Spleen (tissue), 11 donors: ENCODE measurements at regions not wholly inside any gene's neighbourhood (a gene's known extent, or its start where the extent isn't known, plus 50 kb on each side); places are given as distances from the start of the nearest gene placed in this dataset.
"Not testable (repeated sequence)": the region's sequence is repeated elsewhere in the genome, so short reads cannot be mapped to it uniquely, and the experiment has no call there.

Experiments
- DNase-seq: peaks from one replicate; pipeline ENCODE4 v3.0.0-alpha.2; 2020
- H3K27ac ChIP-seq, 8 donors: fragments of 200-600 bp; sonication (generic) in 7 of 8; 1 replicate in 4 of 8; 2 replicates in 4 of 8; pipeline versions ENCODE4 v1.5.0 to v1.8.0; 2016 to 2021; ENCODE audit warnings: inconsistent platforms in 4 of 8, mild to moderate bottlenecking in 4 of 8, moderate library complexity in 1 of 8
- H3K27me3 ChIP-seq, 7 donors: fragments of 200-600 bp; sonication (generic) in 6 of 7; replicated peaks in 1 of 7; 1 replicate in 4 of 7; 2 replicates in 3 of 7; pipeline versions ENCODE4 v1.5.0 to v1.8.0; 2016 to 2021; ENCODE audit warnings: inconsistent platforms in 3 of 7, mild to moderate bottlenecking in 1 of 7
- H3K36me3 ChIP-seq, 6 donors: fragments of 200-600 bp; sonication (generic) in 5 of 6; 1 replicate in 4 of 6; 2 replicates in 2 of 6; pipeline versions ENCODE4 v1.5.0 to v1.8.0; 2016 to 2021; ENCODE audit warnings: inconsistent platforms in 2 of 6
- H3K4me1 ChIP-seq, 6 donors: fragments of 200-600 bp; sonication (generic) in 5 of 6; 1 replicate in 3 of 6; 2 replicates in 3 of 6; pipeline versions ENCODE4 v1.5.0 to v1.8.0; 2016 to 2021; ENCODE audit warnings: inconsistent platforms in 3 of 6
- H3K4me3 ChIP-seq, 8 donors: fragments of 200-600 bp; sonication (generic) in 7 of 8; 1 replicate in 4 of 8; 2 replicates in 4 of 8; pipeline versions ENCODE4 v1.5.0 to v1.8.0; 2016 to 2021; ENCODE audit warnings: inconsistent platforms in 4 of 8, mild to moderate bottlenecking in 4 of 8, moderate library complexity in 2 of 8
- H3K9me3 ChIP-seq, 8 donors: fragments of 200-600 bp; sonication (generic) in 7 of 8; 1 replicate in 4 of 8; 2 replicates in 4 of 8; pipeline versions ENCODE4 v1.5.0 to v1.8.0; 2016 to 2021; ENCODE audit warnings: inconsistent platforms in 4 of 8
- CTCF ChIP-seq, 11 experiments: fragments of 200-600 bp in 7 of 11; fragments of 450-650 bp in 4 of 11; sonication (generic) in 4 of 11; IDR thresholded peaks in 8 of 11; conservative IDR thresholded peaks in 3 of 11; 1 replicate in 7 of 11; 2 replicates in 4 of 11; pipeline versions ENCODE4 v1.4.0 to v1.8.0; 2016 to 2021; ENCODE audit warnings: antibody characterized with exemption in 11 of 11, inconsistent platforms in 4 of 11, mild to moderate bottlenecking in 1 of 11
- POLR2A ChIP-seq, 3 donors: fragments of 450-650 bp; IDR thresholded peaks; one replicate each; pipeline ENCODE4 v1.5.1; 2017; ENCODE audit warnings: antibody characterized with exemption in 3 of 3, mild to moderate bottlenecking in 1 of 3
- POLR2AphosphoS5 ChIP-seq, 3 donors: sonication (generic); formaldehyde crosslinking; IDR thresholded peaks; one replicate each; pipeline ENCODE4 v1.5.1; 2017; ENCODE audit warnings: antibody characterized with exemption in 3 of 3
- WGBS, 5 donors: extraction: QIAGEN DNeasy Blood & Tissue Kit in 3 of 5; methylation state at CpG; one replicate each; pipeline versions ENCODE4 v1.1.5 to v1.1.7; 2013 to 2018; 5-methylcytosine and 5-hydroxymethylcytosine counted together
- intact Hi-C: fragments of 100-400 bp; cut with DNase I; formaldehyde crosslinking; loops from one replicate; pipeline ENCODE4 v1.15.0; 2023; ENCODE audit warnings: low total_unique reads
- donor health status: healthy with polysubstance abuse.
- donor health status: DM: no; HTN: no; CAD: no; lungs with moderate emphysema.
- donor health status: DM: no; HTN: no; CAD: no.
- donor health status: Bipolar disorder and iron deficiency.
- donor health status: healthy.
- donor health status: DM: no; HTN: no; CAD: no.
- donor health status: DM: yes; HTN: yes; CAD: no.

- H3K27ac ChIP-seq, result no peak overlapping the region
- H3K9me3 ChIP-seq, result peaks cover 0 to 6% (median 0%) of the 10 kb centered on the region in 8 donors
- H3K27me3 ChIP-seq, result no peaks in the 10 kb centered on the region
- no peak for DNase-seq
- WGBS, 5 donors, result 86 to 100% (median 89%) methylated on average over 1 of the region's 1 CpG
- intact Hi-C loops, result no loop called here
- TF ChIP-seq POLR2AphosphoS5 (IDR thresholded peaks at IDR 0.05), result no peak
- TF ChIP-seq CTCF (IDR thresholded peaks at IDR 0.05 in 8 of 11, conservative IDR thresholded peaks at IDR 0.05 in 3 of 11), result no peak
- no peak for TF ChIP-seq POLR2A (IDR thresholded peaks at IDR 0.05)
- H3K4me1 ChIP-seq, result no peaks in the 10 kb centered on the region
- H3K4me3 ChIP-seq, result no peak overlapping the region
- no peaks in the 10 kb centered on the region for H3K36me3 ChIP-seq
Observed at GRCh38 chr7:115558161-115558560, 472.4 kb downstream of the TFEC start.

GRCh38 chr7:115557296-115557695 is 473.3 kb downstream of the TFEC start:
- H3K36me3 ChIP-seq, intact Hi-C loops, DNase-seq: not testable (repeated sequence)

GRCh38 chr7:115552766-115553165 is 477.8 kb downstream of the TFEC start:
- no peaks in the 10 kb centered on the region for H3K4me1 ChIP-seq
- peaks cover 0 to 6% (median 0%) of the 10 kb centered on the region in 8 donors for H3K9me3 ChIP-seq
- no peak overlapping the region for H3K27ac ChIP-seq
- TF ChIP-seq POLR2AphosphoS5 (IDR thresholded peaks at IDR 0.05) (no peak), CTCF (IDR thresholded peaks at IDR 0.05 in 8 of 11, conservative IDR thresholded peaks at IDR 0.05 in 3 of 11) (no peak), POLR2A (IDR thresholded peaks at IDR 0.05) (no peak)
- H3K36me3 ChIP-seq, result no peaks in the 10 kb centered on the region
- H3K27me3 ChIP-seq, result no peaks in the 10 kb centered on the region
- intact Hi-C loops, result no loop called here
- H3K4me3 ChIP-seq, result no peak overlapping the region
- WGBS, 5 donors, result 68 to 93% (median 80%) methylated on average over 4 of the region's 4 CpGs
- DNase-seq, result no peak

More at GRCh38 chr7:115557296-115557695, 473.3 kb downstream of the TFEC start:
- H3K4me1 ChIP-seq, H3K27me3 ChIP-seq, H3K27ac ChIP-seq, H3K9me3 ChIP-seq, H3K4me3 ChIP-seq: not testable (repeated sequence)
- WGBS, 5 donors, result 78 to 95% (median 85%) methylated on average over 2 of the region's 2 CpGs

GRCh38 chr7:115549910-115550309 is 480.7 kb downstream of the TFEC start:
- Histone ChIP-seq H3K9me3 (no peaks in the 10 kb centered on the region), H3K27ac (no peak overlapping the region), H3K4me1 (no peaks in the 10 kb centered on the region), H3K36me3 (no peaks in the 10 kb centered on the region), H3K4me3 (no peak overlapping the region), H3K27me3 (no peaks in the 10 kb centered on the region)
- no peak for TF ChIP-seq POLR2AphosphoS5 (IDR thresholded peaks at IDR 0.05)
- no peak for TF ChIP-seq CTCF (IDR thresholded peaks at IDR 0.05 in 8 of 11, conservative IDR thresholded peaks at IDR 0.05 in 3 of 11)
- no peak for TF ChIP-seq POLR2A (IDR thresholded peaks at IDR 0.05)
- no peak for DNase-seq
- intact Hi-C loops, result no loop called here
- WGBS, 5 donors, result 65 to 83% (median 75%) methylated on average over 2 of the region's 2 CpGs

GRCh38 chr7:115548756-115549155 is 481.8 kb downstream of the TFEC start:
- DNase-seq, result no peak
- intact Hi-C loops, result no loop called here
- Histone ChIP-seq H3K4me3 (no peak overlapping the region), H3K36me3 (no peaks in the 10 kb centered on the region), H3K27ac (no peak overlapping the region), H3K4me1 (no peaks in the 10 kb centered on the region), H3K9me3 (no peaks in the 10 kb centered on the region), H3K27me3 (no peaks in the 10 kb centered on the region)
- no peak for TF ChIP-seq POLR2AphosphoS5 (IDR thresholded peaks at IDR 0.05)
- TF ChIP-seq CTCF (IDR thresholded peaks at IDR 0.05 in 8 of 11, conservative IDR thresholded peaks at IDR 0.05 in 3 of 11), result no peak
- TF ChIP-seq POLR2A (IDR thresholded peaks at IDR 0.05), result no peak
- WGBS, 5 donors, result 66 to 87% (median 76%) methylated on average over 1 of the region's 1 CpG
